Muscle layer of colon (tissue), 2 donors: ENCODE measurements at regions not wholly inside any gene's neighbourhood (a gene's known extent, or its start where the extent isn't known, plus 50 kb on each side); places are given as distances from the start of the nearest gene placed in this dataset.
"Not testable (repeated sequence)": the region's sequence is repeated elsewhere in the genome, so short reads cannot be mapped to it uniquely, and the experiment has no call there.

ENCODE experiments used
- H3K27ac ChIP-seq: one replicate; pipeline ENCODE4 v1.7.0; 2013; ENCODE audit warnings: low read depth, mild to moderate bottlenecking, low read length, moderate library complexity
- H3K27me3 ChIP-seq, 2 donors: one replicate each; pipeline ENCODE4 v1.7.0; 2013; ENCODE audit warnings: low read length in 2 of 2, mild to moderate bottlenecking in 2 of 2; ENCODE audit not compliant: insufficient read depth in 2 of 2, control insufficient read depth in 1 of 2
- H3K36me3 ChIP-seq: one replicate; pipeline ENCODE4 v1.7.0; 2013; ENCODE audit warnings: mild to moderate bottlenecking, low read length; ENCODE audit not compliant: insufficient read depth
- H3K4me1 ChIP-seq: one replicate; pipeline ENCODE4 v1.7.0; 2013; ENCODE audit warnings: mild to moderate bottlenecking, low read length; ENCODE audit not compliant: insufficient read depth
- H3K4me3 ChIP-seq, 2 donors: one replicate each; pipeline ENCODE4 v1.7.0; 2013; ENCODE audit warnings: low read length in 2 of 2, low read depth in 1 of 2, mild to moderate bottlenecking in 1 of 2, moderate library complexity in 1 of 2
- H3K9ac ChIP-seq: one replicate; pipeline ENCODE4 v1.7.0; 2013; ENCODE audit warnings: low read length
- H3K9me3 ChIP-seq: one replicate; pipeline ENCODE4 v1.7.0; 2013; ENCODE audit warnings: mild to moderate bottlenecking, low read length
- donor health status: abdominal sarcoma.
- donor health status: Adenocarcinoma of cecum.

GRCh38 chr10:85408388-85408787 is 958.2 kb downstream of the GRID1 start:
- no peaks in the 10 kb centered on the region for H3K4me1 ChIP-seq

GRCh38 chr10:85410586-85410985 is 956.0 kb downstream of the GRID1 start:
- not testable (repeated sequence) for H3K27me3 ChIP-seq, H3K36me3 ChIP-seq, H3K27ac ChIP-seq, H3K9me3 ChIP-seq, H3K9ac ChIP-seq, H3K4me3 ChIP-seq, H3K4me1 ChIP-seq

More at GRCh38 chr10:85408388-85408787, 958.2 kb downstream of the GRID1 start:
- Histone ChIP-seq H3K36me3 (no peaks in the 10 kb centered on the region), H3K9me3 (no peaks in the 10 kb centered on the region), H3K9ac (no peak overlapping the region), H3K27ac (no peak overlapping the region), H3K4me3 (no peak overlapping the region), H3K27me3 (no peaks in the 10 kb centered on the region)

- H3K9ac ChIP-seq = no peak overlapping the region
Observed at GRCh38 chr10:85413570-85413969, 953.0 kb downstream of the GRID1 start.

GRCh38 chr10:85420501-85421191 is 945.9 kb downstream of the GRID1 start:
- H3K36me3 ChIP-seq = no peaks in the 10 kb centered on the region
- no peaks in the 10 kb centered on the region for H3K9me3 ChIP-seq
- H3K4me1 ChIP-seq = no peaks in the 10 kb centered on the region
- no peaks in the 10 kb centered on the region for H3K27me3 ChIP-seq
- no peak overlapping the region for H3K9ac ChIP-seq
- no peak overlapping the region for H3K4me3 ChIP-seq
- H3K27ac ChIP-seq = no peak overlapping the region

More at GRCh38 chr10:85413570-85413969, 953.0 kb downstream of the GRID1 start:
- Histone ChIP-seq H3K27ac (no peak overlapping the region), H3K36me3 (no peaks in the 10 kb centered on the region), H3K4me3 (no peak overlapping the region), H3K4me1 (no peaks in the 10 kb centered on the region), H3K9me3 (no peaks in the 10 kb centered on the region), H3K27me3 (no peaks in the 10 kb centered on the region)

- H3K9me3 ChIP-seq = no peaks in the 10 kb centered on the region
- H3K36me3 ChIP-seq = no peaks in the 10 kb centered on the region
- H3K27me3 ChIP-seq = no peaks in the 10 kb centered on the region
- no peak overlapping the region for H3K9ac ChIP-seq
- H3K4me1 ChIP-seq = no peaks in the 10 kb centered on the region
- H3K27ac ChIP-seq = no peak overlapping the region
- H3K4me3 ChIP-seq = no peak overlapping the region
Observed at GRCh38 chr10:85421421-85421820, 945.2 kb downstream of the GRID1 start.

- no peaks in the 10 kb centered on the region for H3K36me3 ChIP-seq
- H3K4me1 ChIP-seq = no peaks in the 10 kb centered on the region
- H3K9ac ChIP-seq = no peak overlapping the region
- H3K27me3 ChIP-seq = no peaks in the 10 kb centered on the region
- H3K9me3 ChIP-seq = no peaks in the 10 kb centered on the region
- H3K4me3 ChIP-seq = no peak overlapping the region
- no peak overlapping the region for H3K27ac ChIP-seq
Observed at GRCh38 chr10:85429126-85429525, 937.5 kb downstream of the GRID1 start.

- H3K9ac ChIP-seq = no peak overlapping the region
- H3K27ac ChIP-seq = no peak overlapping the region
- H3K4me3 ChIP-seq = no peak overlapping the region
- no peaks in the 10 kb centered on the region for H3K9me3 ChIP-seq
- H3K36me3 ChIP-seq = no peaks in the 10 kb centered on the region
- no peaks in the 10 kb centered on the region for H3K27me3 ChIP-seq
- no peaks in the 10 kb centered on the region for H3K4me1 ChIP-seq
Observed at GRCh38 chr10:85430991-85431390, 935.6 kb downstream of the GRID1 start.

- Histone ChIP-seq H3K27ac (no peak overlapping the region), H3K4me3 (no peak overlapping the region), H3K9ac (no peak overlapping the region), H3K36me3 (no peaks in the 10 kb centered on the region), H3K27me3 (no peaks in the 10 kb centered on the region), H3K9me3 (no peaks in the 10 kb centered on the region), H3K4me1 (no peaks in the 10 kb centered on the region)
Observed at GRCh38 chr10:85433248-85433647, 933.3 kb downstream of the GRID1 start.

GRCh38 chr10:85444868-85445267 is 921.7 kb downstream of the GRID1 start:
- H3K4me1 ChIP-seq = no peaks in the 10 kb centered on the region
- H3K36me3 ChIP-seq = no peaks in the 10 kb centered on the region
- H3K9me3 ChIP-seq = no peaks in the 10 kb centered on the region
- H3K27ac ChIP-seq = no peak overlapping the region
- no peak overlapping the region for H3K9ac ChIP-seq
- H3K4me3 ChIP-seq = no peak overlapping the region
- no peaks in the 10 kb centered on the region for H3K27me3 ChIP-seq

- Histone ChIP-seq H3K4me1 (no peaks in the 10 kb centered on the region), H3K36me3 (no peaks in the 10 kb centered on the region), H3K9ac (no peak overlapping the region), H3K27ac (no peak overlapping the region), H3K9me3 (no peaks in the 10 kb centered on the region), H3K4me3 (no peak overlapping the region), H3K27me3 (no peaks in the 10 kb centered on the region)
Observed at GRCh38 chr10:85445702-85446101, 920.9 kb downstream of the GRID1 start.

GRCh38 chr10:85446827-85447226 is 919.8 kb downstream of the GRID1 start:
- H3K4me1 ChIP-seq = no peaks in the 10 kb centered on the region
- H3K9ac ChIP-seq = no peak overlapping the region
- H3K9me3 ChIP-seq = no peaks in the 10 kb centered on the region
- no peaks in the 10 kb centered on the region for H3K27me3 ChIP-seq
- H3K4me3 ChIP-seq = no peak overlapping the region
- no peak overlapping the region for H3K27ac ChIP-seq
- H3K36me3 ChIP-seq = no peaks in the 10 kb centered on the region

GRCh38 chr10:85447690-85448089 is 918.9 kb downstream of the GRID1 start:
- Histone ChIP-seq H3K36me3 (no peaks in the 10 kb centered on the region), H3K4me3 (no peak overlapping the region), H3K9ac (no peak overlapping the region), H3K27me3 (no peaks in the 10 kb centered on the region), H3K27ac (no peak overlapping the region), H3K9me3 (no peaks in the 10 kb centered on the region), H3K4me1 (no peaks in the 10 kb centered on the region)
